Neural cell (in vitro differentiated cells): ENCODE measurements at regions not wholly inside any gene's neighbourhood (a gene's known extent, or its start where the extent isn't known, plus 50 kb on each side); places are given as distances from the start of the nearest gene placed in this dataset.
A peak's percentile ranks its signal among the peaks of the same experiment; 100 is the strongest.

Experiments
- H2AFZ ChIP-seq: fragments of 200-600, 300-800 bp; sonication (generic), shearing (Covaris generic); 2 replicates; pipeline ENCODE4 v1.6.0; 2014; ENCODE audit warnings: low read depth, mild to moderate bottlenecking, antibody characterized with exemption, low read length, moderate library complexity
- H3F3A ChIP-seq: fragments of 200-600 bp; shearing (Covaris generic); 2 replicates; pipeline ENCODE4 v1.6.1; 2016; ENCODE audit warnings: mild to moderate bottlenecking, moderate library complexity, mixed read lengths, antibody characterized with exemption, low read length; ENCODE audit not compliant: insufficient read depth, poor library complexity, severe bottlenecking
- H3K27ac ChIP-seq: fragments of 200-600, 300-800 bp; sonication (generic), shearing (Covaris generic); 2 replicates; pipeline ENCODE4 v1.5.1; 2014; ENCODE audit warnings: mild to moderate bottlenecking, low read length, moderate library complexity
- H3K27me3 ChIP-seq: fragments of 300-800, 200-600 bp; sonication (generic), shearing (Covaris generic); 2 replicates; pipeline ENCODE4 v1.6.0; 2014; ENCODE audit warnings: mild to moderate bottlenecking, low read depth, low read length, moderate library complexity; ENCODE audit not compliant: insufficient read depth
- H3K36me3 ChIP-seq: fragments of 300-800, 200-600 bp; sonication (generic), shearing (Covaris generic); 2 replicates; pipeline ENCODE4 v1.5.1; 2014; ENCODE audit warnings: mild to moderate bottlenecking, antibody characterized with exemption, low read length, moderate library complexity; ENCODE audit not compliant: insufficient read depth
- H3K4me2 ChIP-seq: fragments of 300-800, 200-600 bp; sonication (generic), shearing (Covaris generic); 2 replicates; pipeline ENCODE4 v1.6.0; 2014; ENCODE audit warnings: mild to moderate bottlenecking, low read length
- H3K4me3 ChIP-seq: fragments of 300-800, 200-600 bp; sonication (generic), shearing (Covaris generic); 2 replicates; pipeline ENCODE4 v1.5.1; 2014; ENCODE audit warnings: mild to moderate bottlenecking, low read length, moderate library complexity
- H3K79me2 ChIP-seq: fragments of 200-600 bp; shearing (Covaris generic); replicated peaks from 2 replicates; pipeline ENCODE4 v1.6.0; 2014; ENCODE audit warnings: mild to moderate bottlenecking, low read length, moderate library complexity; ENCODE audit not compliant: insufficient read depth
- H3K9ac ChIP-seq: fragments of 300-800, 200-600 bp; sonication (generic), shearing (Covaris generic); 2 replicates; pipeline ENCODE4 v1.6.1; 2016; ENCODE audit warnings: mild to moderate bottlenecking, low read length, mixed read lengths
- H3K9me2 ChIP-seq: fragments of 200-600 bp; shearing (Covaris generic); 2 replicates; pipeline ENCODE4 v1.6.1; 2016; ENCODE audit warnings: mild to moderate bottlenecking, low read length, mixed read lengths; ENCODE audit not compliant: insufficient read depth
- H3K9me3 ChIP-seq: fragments of 200-600, 300-800 bp; sonication (generic), shearing (Covaris generic); 2 replicates; pipeline ENCODE4 v1.6.1; 2016; ENCODE audit warnings: mild to moderate bottlenecking, mixed run types, low read length, moderate library complexity, mixed read lengths
- H4K20me1 ChIP-seq: fragments of 200-600 bp; shearing (Covaris generic); 2 replicates; pipeline ENCODE4 v1.6.1; 2016; ENCODE audit warnings: mild to moderate bottlenecking, mixed run types; ENCODE audit not compliant: insufficient read depth
- CTCF ChIP-seq: fragments of 450-650 bp; IDR thresholded peaks from 2 replicates; pipeline ENCODE4 v1.5.1; 2014; ENCODE audit warnings: antibody characterized with exemption, mild to moderate bottlenecking, moderate library complexity; ENCODE audit not compliant: poor library complexity, severe bottlenecking
- EP300 ChIP-seq: fragments of 450-650 bp; conservative IDR thresholded peaks from 2 replicates; pipeline ENCODE4 v1.6.1; 2014; ENCODE audit warnings: antibody characterized with exemption, mild to moderate bottlenecking, moderate library complexity; ENCODE audit not compliant: poor library complexity, severe bottlenecking
- EZH2 ChIP-seq: fragments of 200-600, 300-800 bp; shearing (Covaris generic), sonication (generic); IDR thresholded peaks from 2 replicates; pipeline ENCODE4 v1.6.1; 2014; ENCODE audit warnings: antibody characterized with exemption, low read length, borderline replicate concordance, mild to moderate bottlenecking; ENCODE audit not compliant: insufficient read depth, poor library complexity, severe bottlenecking
- MXI1 ChIP-seq: fragments of 450-650 bp; conservative IDR thresholded peaks from 2 replicates; pipeline ENCODE4 v1.6.1; 2014; ENCODE audit warnings: antibody characterized with exemption, mild to moderate bottlenecking; ENCODE audit not compliant: poor library complexity, severe bottlenecking
- POLR2AphosphoS5 ChIP-seq: IDR thresholded peaks from 2 replicates; pipeline ENCODE4 v1.6.1; 2012
- RAD21 ChIP-seq: fragments of 450-650 bp; conservative IDR thresholded peaks from 2 replicates; pipeline ENCODE4 v1.6.1; 2014; ENCODE audit warnings: antibody characterized with exemption, mild to moderate bottlenecking, moderate library complexity
- REST ChIP-seq: IDR thresholded peaks from 2 replicates; pipeline ENCODE4 v1.6.1; 2012; ENCODE audit warnings: borderline replicate concordance
- SMC3 ChIP-seq: fragments of 450-650 bp; conservative IDR thresholded peaks from 2 replicates; pipeline ENCODE4 v1.6.1; 2014; ENCODE audit warnings: antibody characterized with exemption, mild to moderate bottlenecking, moderate library complexity; ENCODE audit not compliant: poor library complexity
- TAF1 ChIP-seq: IDR thresholded peaks from 2 replicates; pipeline ENCODE4 v1.6.1; 2012; ENCODE audit warnings: low read depth

- Histone ChIP-seq H2AFZ (no peak overlapping the region), H3F3A (no peaks in the 10 kb centered on the region), H3K27me3 (peaks cover 38% of the 10 kb centered on the region), H3K9ac (no peak overlapping the region), H3K36me3 (no peaks in the 10 kb centered on the region), H3K9me3 (no peaks in the 10 kb centered on the region), H4K20me1 (no peaks in the 10 kb centered on the region), H3K4me2 (no peak overlapping the region), H3K9me2 (no peaks in the 10 kb centered on the region), H3K79me2 (peaks cover 30% of the 10 kb centered on the region), H3K27ac (no peak overlapping the region), H3K4me3 (peak overlapping the region; percentile 77)
- no peak for TF ChIP-seq POLR2AphosphoS5
- no peak for TF ChIP-seq SMC3
- no peak for TF ChIP-seq EZH2
- TF ChIP-seq TAF1: no peak
- no peak for TF ChIP-seq RAD21
- no peak for TF ChIP-seq CTCF
- TF ChIP-seq REST: no peak
- no peak for TF ChIP-seq EP300
- TF ChIP-seq MXI1: no peak
These were observed 70.4 kb downstream of the SOX4 start for GRCh38 chr6:21663966-21664313.

GRCh38 chr6:21664314-21665109 is 71.0 kb downstream of the SOX4 start:
- peaks cover 36% of the 10 kb centered on the region for H3K79me2 ChIP-seq
- no peak overlapping the region for H2AFZ ChIP-seq
- H3K27me3 ChIP-seq: peaks cover 38% of the 10 kb centered on the region
- H3K4me3 ChIP-seq: peak overlapping the region; percentile 77
- H3K9me3 ChIP-seq: no peaks in the 10 kb centered on the region
- H3F3A ChIP-seq: no peaks in the 10 kb centered on the region
- no peak overlapping the region for H3K9ac ChIP-seq
- H3K27ac ChIP-seq: no peak overlapping the region
- no peaks in the 10 kb centered on the region for H3K36me3 ChIP-seq
- no peaks in the 10 kb centered on the region for H4K20me1 ChIP-seq
- no peaks in the 10 kb centered on the region for H3K9me2 ChIP-seq
- no peak overlapping the region for H3K4me2 ChIP-seq
- TF ChIP-seq EZH2 (peak; percentile 74), REST (no peak)
